SU-DHL-6 (cell line): ENCODE measurements at regions not wholly inside any gene's neighbourhood (a gene's known extent, or its start where the extent isn't known, plus 50 kb on each side); places are given as distances from the start of the nearest gene placed in this dataset.

ENCODE experiments used
- H2AFZ ChIP-seq: fragments of 200-600 bp; sonication (generic); 2 replicates; pipeline ENCODE4 v1.6.1; 2014; ENCODE audit warnings: low read depth, mild to moderate bottlenecking, moderate library complexity, mixed read lengths, antibody characterized with exemption, low read length; ENCODE audit not compliant: severe bottlenecking
- H3F3A ChIP-seq: fragments of 200-600 bp; shearing (Covaris generic); 2 replicates; pipeline ENCODE4 v1.6.0; 2016; ENCODE audit warnings: antibody characterized with exemption, mild to moderate bottlenecking; ENCODE audit not compliant: insufficient read depth
- H3K27ac ChIP-seq: fragments of 200-600 bp; sonication (generic); 2 replicates; pipeline ENCODE4 v1.5.1; 2016; ENCODE audit warnings: low read depth, mild to moderate bottlenecking, low read length, moderate library complexity, mixed read lengths
- H3K27me3 ChIP-seq: fragments of 200-600 bp; sonication (generic), shearing (Covaris generic); 2 replicates; pipeline ENCODE4 v1.6.0; 2014; ENCODE audit warnings: mild to moderate bottlenecking, low read length
- H3K36me3 ChIP-seq: fragments of 200-600 bp; sonication (generic); 2 replicates; pipeline ENCODE4 v1.6.1; 2014; ENCODE audit warnings: mild to moderate bottlenecking, low read length, mixed read lengths
- H3K4me2 ChIP-seq: fragments of 300-600, 200-600 bp; shearing (Covaris generic), sonication (generic); 2 replicates; pipeline ENCODE4 v1.6.0; 2014; ENCODE audit warnings: low read length, low read depth, mild to moderate bottlenecking; ENCODE audit not compliant: poor library complexity, severe bottlenecking
- H3K4me3 ChIP-seq: fragments of 200-600 bp; sonication (generic); 2 replicates; pipeline ENCODE4 v1.5.1; 2014; ENCODE audit warnings: antibody characterized with exemption, low read length, mild to moderate bottlenecking, mixed read lengths; ENCODE audit not compliant: insufficient read depth, poor library complexity, severe bottlenecking
- H3K79me2 ChIP-seq: fragments of 200-600 bp; sonication (generic); 2 replicates; pipeline ENCODE4 v1.6.1; 2014; ENCODE audit warnings: mild to moderate bottlenecking, low read length, moderate library complexity; ENCODE audit not compliant: insufficient read depth
- H3K9ac ChIP-seq: fragments of 200-600 bp; sonication (generic); 2 replicates; pipeline ENCODE4 v1.7.0; 2014; ENCODE audit warnings: mild to moderate bottlenecking, low read length
- H3K9me2 ChIP-seq: fragments of 200-600 bp; sonication (generic); replicated peaks from 2 replicates; pipeline ENCODE4 v1.6.1; 2014; ENCODE audit warnings: low read length; ENCODE audit not compliant: insufficient read depth
- H3K9me3 ChIP-seq: fragments of 200-600 bp; sonication (generic); 2 replicates; pipeline ENCODE4 v1.6.1; 2014; ENCODE audit warnings: low read length, mixed read lengths; ENCODE audit not compliant: insufficient read depth
- H4K20me1 ChIP-seq: fragments of 200-600 bp; sonication (generic); 2 replicates; pipeline ENCODE4 v1.6.1; 2014; ENCODE audit warnings: low read depth, mild to moderate bottlenecking, antibody characterized with exemption, low read length, moderate library complexity, mixed read lengths
- EZH2phosphoT487 ChIP-seq: fragments of 200-600 bp; sonication (generic), shearing (Covaris generic); conservative IDR thresholded peaks from 2 replicates; pipeline ENCODE4 v1.6.1; 2018; ENCODE audit warnings: mild to moderate bottlenecking, antibody characterized with exemption, low read length, moderate library complexity, mixed read lengths
- TF ChIP-seq, protein P1 (sequence below): fragments of 200-600 bp; sonication (generic); IDR thresholded peaks from one replicate; pipeline ENCODE4 v1.5.1; 2017; ENCODE audit warnings: antibody characterized with exemption, mild to moderate bottlenecking, low read length, moderate library complexity; ENCODE audit not compliant: insufficient read depth, poor library complexity, severe bottlenecking

GRCh38 chr7:21281193-21281592, 146.7 kb upstream of the SP4 start:
- Histone ChIP-seq H3K9me2 (no peaks in the 10 kb centered on the region), H3K9me3 (no peaks in the 10 kb centered on the region)

GRCh38 chr7:21293771-21294170, 134.1 kb upstream of the SP4 start:
- no peaks in the 10 kb centered on the region for H3F3A ChIP-seq
- H3K4me2 ChIP-seq, result no peak overlapping the region
- no peaks in the 10 kb centered on the region for H3K79me2 ChIP-seq
- H3K27ac ChIP-seq, result no peak overlapping the region
- no peak overlapping the region for H2AFZ ChIP-seq
- H3K4me3 ChIP-seq, result no peak overlapping the region
- no peaks in the 10 kb centered on the region; the same call in 1 of the 2 replicates for H4K20me1 ChIP-seq
- H3K36me3 ChIP-seq, result no peaks in the 10 kb centered on the region
- no peaks in the 10 kb centered on the region for H3K9me3 ChIP-seq
- no peaks in the 10 kb centered on the region for H3K9me2 ChIP-seq
- TF ChIP-seq, protein P1, sequence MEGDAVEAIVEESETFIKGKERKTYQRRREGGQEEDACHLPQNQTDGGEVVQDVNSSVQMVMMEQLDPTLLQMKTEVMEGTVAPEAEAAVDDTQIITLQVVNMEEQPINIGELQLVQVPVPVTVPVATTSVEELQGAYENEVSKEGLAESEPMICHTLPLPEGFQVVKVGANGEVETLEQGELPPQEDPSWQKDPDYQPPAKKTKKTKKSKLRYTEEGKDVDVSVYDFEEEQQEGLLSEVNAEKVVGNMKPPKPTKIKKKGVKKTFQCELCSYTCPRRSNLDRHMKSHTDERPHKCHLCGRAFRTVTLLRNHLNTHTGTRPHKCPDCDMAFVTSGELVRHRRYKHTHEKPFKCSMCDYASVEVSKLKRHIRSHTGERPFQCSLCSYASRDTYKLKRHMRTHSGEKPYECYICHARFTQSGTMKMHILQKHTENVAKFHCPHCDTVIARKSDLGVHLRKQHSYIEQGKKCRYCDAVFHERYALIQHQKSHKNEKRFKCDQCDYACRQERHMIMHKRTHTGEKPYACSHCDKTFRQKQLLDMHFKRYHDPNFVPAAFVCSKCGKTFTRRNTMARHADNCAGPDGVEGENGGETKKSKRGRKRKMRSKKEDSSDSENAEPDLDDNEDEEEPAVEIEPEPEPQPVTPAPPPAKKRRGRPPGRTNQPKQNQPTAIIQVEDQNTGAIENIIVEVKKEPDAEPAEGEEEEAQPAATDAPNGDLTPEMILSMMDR, result no peak
- TF ChIP-seq EZH2phosphoT487, result no peak
- H3K27me3 ChIP-seq, result no peaks in the 10 kb centered on the region
- no peak overlapping the region for H3K9ac ChIP-seq

More at GRCh38 chr7:21281193-21281592, 146.7 kb upstream of the SP4 start:
- no peak overlapping the region for H3K27ac ChIP-seq
- no peak overlapping the region for H2AFZ ChIP-seq
- H3K4me2 ChIP-seq, result no peak overlapping the region
- no peaks in the 10 kb centered on the region for H3K36me3 ChIP-seq
- H3F3A ChIP-seq, result no peaks in the 10 kb centered on the region
- no peak overlapping the region for H3K9ac ChIP-seq
- H4K20me1 ChIP-seq, result no peaks in the 10 kb centered on the region
- H3K4me3 ChIP-seq, result no peak overlapping the region
- H3K27me3 ChIP-seq, result no peaks in the 10 kb centered on the region
- H3K79me2 ChIP-seq, result no peaks in the 10 kb centered on the region
- TF ChIP-seq EZH2phosphoT487, result no peak
- TF ChIP-seq, protein P1, result no peak

- Histone ChIP-seq H3K27ac (no peak overlapping the region), H3K4me3 (no peak overlapping the region), H2AFZ (no peak overlapping the region), H3K4me2 (no peak overlapping the region), H3K9me3 (no peaks in the 10 kb centered on the region), H3K27me3 (no peaks in the 10 kb centered on the region), H4K20me1 (no peaks in the 10 kb centered on the region; the same call in 1 of the 2 replicates), H3K36me3 (no peaks in the 10 kb centered on the region), H3K9me2 (no peaks in the 10 kb centered on the region), H3F3A (no peaks in the 10 kb centered on the region), H3K9ac (no peak overlapping the region), H3K79me2 (no peaks in the 10 kb centered on the region)
- no peak for TF ChIP-seq EZH2phosphoT487
- TF ChIP-seq, protein P1, result no peak
Observed at GRCh38 chr7:21299766-21300165, 128.1 kb upstream of the SP4 start.
